Heart left ventricle (tissue), 16 donors: ENCODE measurements at regions not wholly inside any gene's neighbourhood (a gene's known extent, or its start where the extent isn't known, plus 50 kb on each side); places are given as distances from the start of the nearest gene placed in this dataset.
A peak's percentile ranks its signal among the peaks of the same experiment; 100 is the strongest.

Source experiments
- ATAC-seq, 4 donors: fragments of 200-7000 bp; cut with Tn5 transposase; one replicate each; pipeline ENCODE4 v1.9.1; 2020 to 2022; ENCODE audit warnings: moderate library complexity in 4 of 4, mild to moderate bottlenecking in 3 of 4, moderate number of reproducible peaks in 1 of 4
- DNase-seq, 5 donors: peaks; one replicate each; pipeline ENCODE4 v3.0.0-alpha.2; 2020
- H3K27ac ChIP-seq, 12 donors: fragments of 200-600 bp; sonication (generic) in 4 of 12; one replicate each; pipeline versions ENCODE4 v1.5.0 to v1.8.0; 2016 to 2022; ENCODE audit warnings: mild to moderate bottlenecking in 2 of 12
- H3K27me3 ChIP-seq, 9 donors: fragments of 200-600 bp; sonication (generic) in 2 of 9; one replicate each; pipeline versions ENCODE4 v1.5.1 to v1.8.0; 2016 to 2022; ENCODE audit warnings: mild to moderate bottlenecking in 3 of 9
- H3K36me3 ChIP-seq, 9 donors: fragments of 200-600 bp; sonication (generic) in 2 of 9; one replicate each; pipeline versions ENCODE4 v1.5.0 to v1.8.0; 2018 to 2022; ENCODE audit warnings: mild to moderate bottlenecking in 2 of 9
- H3K4me1 ChIP-seq, 12 donors: fragments of 200-600 bp; sonication (generic) in 4 of 12; one replicate each; pipeline versions ENCODE4 v1.5.0 to v1.8.0; 2016 to 2022; ENCODE audit warnings: mild to moderate bottlenecking in 3 of 12
- H3K4me3 ChIP-seq, 12 donors: fragments of 200-600 bp; sonication (generic) in 4 of 12; one replicate each; pipeline versions ENCODE4 v1.5.0 to v1.8.0; 2017 to 2022; ENCODE audit warnings: mild to moderate bottlenecking in 9 of 12, moderate library complexity in 4 of 12
- H3K9me3 ChIP-seq, 12 donors: fragments of 200-600 bp; sonication (generic) in 4 of 12; one replicate each; pipeline versions ENCODE4 v1.5.0 to v1.8.0; 2016 to 2022; ENCODE audit warnings: mild to moderate bottlenecking in 1 of 12
- POLR2A ChIP-seq, 2 donors: fragments of 450-650 bp; IDR thresholded peaks; one replicate each; pipeline ENCODE4 v1.6.1; 2017; ENCODE audit warnings: antibody characterized with exemption in 2 of 2, mild to moderate bottlenecking in 2 of 2, moderate library complexity in 2 of 2
- WGBS, 4 donors: extraction: QIAGEN DNeasy Blood & Tissue Kit in 2 of 4; methylation state at CpG; one replicate each; pipeline versions ENCODE4 v1.1.5 to v1.1.7; 2013 to 2018; 5-methylcytosine and 5-hydroxymethylcytosine counted together
- intact Hi-C, 10 donors: fragments of 100-400 bp; cut with DNase I; formaldehyde crosslinking; loops; one replicate each; pipeline versions ENCODE4 v1.11.1 to v1.14.2; 2022
- TF ChIP-seq, protein P1 (sequence below), 12 donors: fragments of 200-600 bp; sonication (generic) in 4 of 12; IDR thresholded peaks; one replicate each; pipeline versions ENCODE4 v1.5.0 to v1.8.0; 2018 to 2022; ENCODE audit warnings: antibody characterized with exemption in 12 of 12, mild to moderate bottlenecking in 5 of 12
- donor health status: ischemic (EF 13 %, LVEDD 7.1; RV severe dilation, severe dysfunction).
- donor health status: healthy with polysubstance abuse.
- donor health status: DM: no; HTN: yes; CAD: no.
- donor health status: DM: no; HTN: no; CAD: no.
- donor health status: ischemic (EF 25% LVEDD 6.9; RV normal size, moderate dysfunction).
- donor health status: ischemic (EF 25% LVEDD 5.7; RV mildly dilated, moderate dysfunction).
- donor health status: healthy.
- donor health status: DM: yes; HTN: yes; CAD: no.
- donor health status: ischemic (EF 35%, LVEDD 5.7; RV mildly dilated, moderate dysfunction).
- donor health status: nonischemic (EF 11% LVEDD 7.7; RV severe dilation, severe dysfunction).
- donor health status: DM: yes; HTN: yes; CAD: no.
- donor health status: PGD.
- donor health status: ischemic (EF 29% LVEDD 5.4; RV normal size, mild dysfunction).
- donor health status: nonischemic (EF 23%, LVEDD 6.1; RV moderate dilation, normal function).

DNA sequence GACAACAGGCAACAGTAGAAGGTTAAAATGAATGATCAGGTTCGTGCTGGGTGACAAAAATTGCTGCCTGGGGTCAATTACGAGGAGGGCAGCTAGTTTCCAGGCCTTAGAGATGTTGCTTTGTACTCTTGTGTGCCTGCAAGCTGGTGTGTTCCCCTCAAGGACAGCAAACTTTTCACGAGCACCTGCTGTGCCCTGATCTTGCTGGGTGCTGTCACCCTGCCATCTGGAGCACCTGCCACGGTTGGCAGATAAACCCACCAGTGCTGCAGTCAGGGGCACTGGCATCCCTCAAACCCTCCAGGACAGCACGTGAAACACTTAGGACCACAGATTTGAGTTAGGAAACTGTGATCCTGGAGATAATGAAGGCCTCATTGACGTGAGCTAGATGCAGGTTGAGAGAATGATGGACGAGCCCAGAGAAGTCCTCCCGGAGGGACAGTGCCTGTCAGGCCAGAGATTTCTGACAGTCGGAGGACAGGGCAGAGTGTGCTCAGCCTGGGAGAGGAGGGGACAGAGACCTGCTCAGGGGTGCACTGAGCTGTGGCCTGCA lies 104.3 kb upstream of the RAB12 start:
- Histone ChIP-seq H3K36me3 (no peaks in the 10 kb centered on the region), H3K27ac (no peak overlapping the region), H3K27me3 (no peaks in the 10 kb centered on the region), H3K4me1 (no peaks in the 10 kb centered on the region), H3K4me3 (no peak overlapping the region), H3K9me3 (no peaks in the 10 kb centered on the region)
- WGBS, 4 donors = 72 to 78% (median 74%) methylated on average over 8 to 9 of the region's 9 CpGs
- DNase-seq = no peak
- TF ChIP-seq, protein P1, sequence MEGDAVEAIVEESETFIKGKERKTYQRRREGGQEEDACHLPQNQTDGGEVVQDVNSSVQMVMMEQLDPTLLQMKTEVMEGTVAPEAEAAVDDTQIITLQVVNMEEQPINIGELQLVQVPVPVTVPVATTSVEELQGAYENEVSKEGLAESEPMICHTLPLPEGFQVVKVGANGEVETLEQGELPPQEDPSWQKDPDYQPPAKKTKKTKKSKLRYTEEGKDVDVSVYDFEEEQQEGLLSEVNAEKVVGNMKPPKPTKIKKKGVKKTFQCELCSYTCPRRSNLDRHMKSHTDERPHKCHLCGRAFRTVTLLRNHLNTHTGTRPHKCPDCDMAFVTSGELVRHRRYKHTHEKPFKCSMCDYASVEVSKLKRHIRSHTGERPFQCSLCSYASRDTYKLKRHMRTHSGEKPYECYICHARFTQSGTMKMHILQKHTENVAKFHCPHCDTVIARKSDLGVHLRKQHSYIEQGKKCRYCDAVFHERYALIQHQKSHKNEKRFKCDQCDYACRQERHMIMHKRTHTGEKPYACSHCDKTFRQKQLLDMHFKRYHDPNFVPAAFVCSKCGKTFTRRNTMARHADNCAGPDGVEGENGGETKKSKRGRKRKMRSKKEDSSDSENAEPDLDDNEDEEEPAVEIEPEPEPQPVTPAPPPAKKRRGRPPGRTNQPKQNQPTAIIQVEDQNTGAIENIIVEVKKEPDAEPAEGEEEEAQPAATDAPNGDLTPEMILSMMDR (IDR thresholded peaks at IDR 0.05) = no peak
- TF ChIP-seq POLR2A (IDR thresholded peaks at IDR 0.05) = no peak
- ATAC-seq = no peak
- intact Hi-C loops = no loop called here

DNA sequence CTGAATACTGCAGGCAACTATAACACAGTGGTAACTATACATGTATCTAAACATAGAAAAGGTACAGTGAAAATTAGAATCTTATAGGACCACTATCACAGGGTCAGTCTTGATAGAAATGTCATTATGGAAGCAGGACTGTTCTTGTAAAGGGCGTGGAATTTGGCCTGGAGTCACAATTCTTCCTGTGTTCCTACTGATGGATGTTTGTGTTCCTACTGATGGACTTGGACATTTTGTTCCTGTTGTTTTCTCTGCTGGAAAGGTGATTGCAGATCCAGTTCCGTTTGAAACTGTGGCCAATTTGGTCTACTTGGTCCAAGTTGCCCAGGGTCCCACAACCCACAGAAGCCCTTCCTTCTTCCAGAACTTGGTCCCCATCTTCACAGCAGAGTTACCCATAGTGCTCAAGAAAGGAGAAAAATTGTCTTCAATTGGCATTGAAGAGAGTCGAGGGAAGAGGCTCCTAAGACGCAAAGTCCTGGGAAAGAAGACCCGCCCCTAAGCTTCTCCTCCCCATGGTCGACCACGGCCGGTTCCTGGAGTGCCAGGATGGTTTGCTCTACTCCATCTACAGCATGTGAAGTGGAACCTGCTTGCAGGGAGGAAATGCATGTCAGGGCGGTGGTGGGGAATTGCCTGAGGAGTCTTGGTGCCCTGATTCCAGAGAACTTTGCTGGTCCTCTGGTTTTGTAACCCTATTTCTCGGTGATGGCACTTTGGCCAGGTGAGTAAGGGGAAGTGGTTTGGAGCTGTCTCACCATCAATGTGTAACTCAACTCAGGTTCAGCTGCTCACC lies 102.8 kb upstream of the RAB12 start:
- intact Hi-C loops = no loop called here
- no peak for ATAC-seq

DNA sequence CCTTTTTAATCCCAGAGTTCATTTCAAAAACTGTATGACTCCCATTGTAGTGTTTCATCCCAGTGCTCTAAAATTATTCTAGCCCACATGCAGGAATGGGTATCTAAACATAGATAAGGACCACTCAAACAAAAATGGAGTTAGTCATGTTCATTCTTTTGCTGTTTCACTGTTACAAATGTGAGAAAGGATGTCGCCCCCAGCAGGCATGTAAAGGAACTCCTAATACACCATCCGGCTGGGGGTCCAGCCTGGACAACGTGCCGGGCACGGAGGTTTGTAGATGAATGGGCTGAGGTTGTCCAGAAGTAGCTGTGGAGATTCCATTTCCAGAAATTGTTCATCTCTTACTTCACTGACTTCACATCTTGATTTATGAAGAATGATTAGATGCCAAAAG lies 101.9 kb upstream of the RAB12 start:
- Histone ChIP-seq H3K27ac (no peak overlapping the region), H3K36me3 (no peaks in the 10 kb centered on the region), H3K4me3 (no peak overlapping the region), H3K9me3 (no peaks in the 10 kb centered on the region), H3K4me1 (no peaks in the 10 kb centered on the region), H3K27me3 (no peaks in the 10 kb centered on the region)
- no peak for DNase-seq
- no peak for ATAC-seq
- WGBS, 4 donors = 21 to 25% (median 23%) methylated on average over 5 of the region's 5 CpGs
- intact Hi-C loops = no loop called here
- TF ChIP-seq, protein P1 (IDR thresholded peaks at IDR 0.05) = peak in 2 of 12 donors; percentile 11
- TF ChIP-seq POLR2A (IDR thresholded peaks at IDR 0.05) = no peak

More for the DNA sequence above, 102.8 kb upstream of the RAB12 start:
- Histone ChIP-seq H3K4me1 (no peaks in the 10 kb centered on the region), H3K36me3 (no peaks in the 10 kb centered on the region), H3K27me3 (no peaks in the 10 kb centered on the region), H3K27ac (no peak overlapping the region), H3K9me3 (no peaks in the 10 kb centered on the region), H3K4me3 (no peak overlapping the region)
- WGBS, 4 donors = 87 to 91% (median 89%) methylated on average over 10 of the region's 10 CpGs
- DNase-seq = no peak
- no peak for TF ChIP-seq POLR2A (IDR thresholded peaks at IDR 0.05)
- TF ChIP-seq, protein P1 (IDR thresholded peaks at IDR 0.05) = no peak

DNA sequence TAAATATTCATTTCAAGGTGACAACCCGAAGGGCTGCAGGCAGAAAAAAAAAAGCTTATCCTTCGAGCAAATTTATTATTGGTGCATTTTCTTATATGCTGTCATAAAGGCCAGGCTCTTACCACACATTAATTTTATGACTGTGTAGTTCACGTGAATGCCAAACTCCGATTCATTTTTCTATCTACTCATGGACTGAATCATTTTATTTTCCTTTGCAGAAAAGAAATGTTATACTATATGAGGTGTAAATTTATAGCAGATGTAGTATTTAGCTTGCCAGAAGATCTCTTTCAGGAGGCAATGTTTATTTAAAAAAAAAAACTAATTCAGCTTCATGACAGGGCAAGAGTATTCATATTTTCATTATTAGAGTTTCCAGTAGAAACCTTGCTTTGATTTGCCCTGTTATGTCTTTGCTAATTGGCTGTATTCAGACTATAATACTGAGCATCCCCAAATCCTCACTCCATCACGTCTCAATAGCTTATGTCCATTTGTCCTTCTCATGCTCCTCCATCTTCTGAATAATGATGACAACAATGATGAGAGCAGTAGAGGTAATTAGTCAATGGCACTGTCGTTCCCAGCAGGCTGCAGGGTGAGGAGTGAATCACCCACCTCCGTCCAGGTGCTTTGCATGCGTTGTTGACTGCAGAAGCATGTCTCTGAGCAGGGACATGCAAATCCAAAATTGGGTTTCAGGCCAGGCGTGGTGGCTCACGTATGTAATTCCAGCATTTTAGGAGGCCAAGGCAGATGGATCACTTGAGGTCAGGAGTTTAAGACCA lies 101.1 kb upstream of the RAB12 start:
- H3K27me3 ChIP-seq = no peaks in the 10 kb centered on the region
- H3K36me3 ChIP-seq = no peaks in the 10 kb centered on the region
- no peaks in the 10 kb centered on the region for H3K4me1 ChIP-seq
- H3K27ac ChIP-seq = no peak overlapping the region
- no peak overlapping the region for H3K4me3 ChIP-seq
- ATAC-seq (no peak), DNase-seq (no peak)
- 79 to 87% (median 84%) methylated on average over 10 of the region's 10 CpGs for WGBS, 4 donors
- intact Hi-C loops = no loop called here
- H3K9me3 ChIP-seq = no peaks in the 10 kb centered on the region
- TF ChIP-seq, protein P1 (IDR thresholded peaks at IDR 0.05) = no peak
- no peak for TF ChIP-seq POLR2A (IDR thresholded peaks at IDR 0.05)
